ENCODE measurements at regions not wholly inside any gene's neighbourhood (a gene's known extent, or its start where the extent isn't known, plus 50 kb on each side); places are given as distances from the start of the nearest gene placed in this dataset.

DNA sequence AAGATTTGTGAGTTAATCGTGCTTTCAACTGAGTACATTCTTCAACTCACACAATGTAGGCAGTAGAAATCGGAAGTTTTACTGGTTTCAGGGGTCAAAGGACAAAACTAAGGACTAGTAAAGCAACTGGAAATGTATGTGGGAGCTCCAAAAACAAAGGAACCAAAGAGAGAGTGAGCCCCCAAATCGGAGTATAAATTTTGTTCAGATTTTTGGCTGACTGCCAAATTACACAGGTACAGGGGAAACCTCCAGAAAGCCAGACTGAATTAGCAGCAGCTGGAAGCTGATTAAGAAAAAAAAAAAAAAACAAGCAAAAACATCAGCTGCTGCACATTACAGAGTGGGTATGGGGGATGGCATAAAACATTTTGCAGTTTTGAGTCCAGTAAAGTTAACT is 75.2 kb upstream of the GNAZ start:
- TF ChIP-seq, protein P1, sequence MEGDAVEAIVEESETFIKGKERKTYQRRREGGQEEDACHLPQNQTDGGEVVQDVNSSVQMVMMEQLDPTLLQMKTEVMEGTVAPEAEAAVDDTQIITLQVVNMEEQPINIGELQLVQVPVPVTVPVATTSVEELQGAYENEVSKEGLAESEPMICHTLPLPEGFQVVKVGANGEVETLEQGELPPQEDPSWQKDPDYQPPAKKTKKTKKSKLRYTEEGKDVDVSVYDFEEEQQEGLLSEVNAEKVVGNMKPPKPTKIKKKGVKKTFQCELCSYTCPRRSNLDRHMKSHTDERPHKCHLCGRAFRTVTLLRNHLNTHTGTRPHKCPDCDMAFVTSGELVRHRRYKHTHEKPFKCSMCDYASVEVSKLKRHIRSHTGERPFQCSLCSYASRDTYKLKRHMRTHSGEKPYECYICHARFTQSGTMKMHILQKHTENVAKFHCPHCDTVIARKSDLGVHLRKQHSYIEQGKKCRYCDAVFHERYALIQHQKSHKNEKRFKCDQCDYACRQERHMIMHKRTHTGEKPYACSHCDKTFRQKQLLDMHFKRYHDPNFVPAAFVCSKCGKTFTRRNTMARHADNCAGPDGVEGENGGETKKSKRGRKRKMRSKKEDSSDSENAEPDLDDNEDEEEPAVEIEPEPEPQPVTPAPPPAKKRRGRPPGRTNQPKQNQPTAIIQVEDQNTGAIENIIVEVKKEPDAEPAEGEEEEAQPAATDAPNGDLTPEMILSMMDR (IDR thresholded peaks at IDR 0.05), result no peak
- TF ChIP-seq POLR2A (IDR thresholded peaks at IDR 0.05) (no peak), POLR2AphosphoS5 (IDR thresholded peaks at IDR 0.05) (no peak)
